GM12874 (cell line): ENCODE measurements at regions not wholly inside any gene's neighbourhood (a gene's known extent, or its start where the extent isn't known, plus 50 kb on each side); places are given as distances from the start of the nearest gene placed in this dataset.

ENCODE experiments used
- CTCF ChIP-seq: IDR thresholded peaks from 2 replicates; pipeline ENCODE4 v1.5.1; 2011; ENCODE audit warnings: low read depth, mild to moderate bottlenecking, control low read depth, low read length, moderate library complexity; ENCODE audit not compliant: insufficient read depth

- TF ChIP-seq CTCF: no peak
Measured at GRCh38 chr4:44070843-44071242, 377.8 kb downstream of the KCTD8 start.

DNA sequence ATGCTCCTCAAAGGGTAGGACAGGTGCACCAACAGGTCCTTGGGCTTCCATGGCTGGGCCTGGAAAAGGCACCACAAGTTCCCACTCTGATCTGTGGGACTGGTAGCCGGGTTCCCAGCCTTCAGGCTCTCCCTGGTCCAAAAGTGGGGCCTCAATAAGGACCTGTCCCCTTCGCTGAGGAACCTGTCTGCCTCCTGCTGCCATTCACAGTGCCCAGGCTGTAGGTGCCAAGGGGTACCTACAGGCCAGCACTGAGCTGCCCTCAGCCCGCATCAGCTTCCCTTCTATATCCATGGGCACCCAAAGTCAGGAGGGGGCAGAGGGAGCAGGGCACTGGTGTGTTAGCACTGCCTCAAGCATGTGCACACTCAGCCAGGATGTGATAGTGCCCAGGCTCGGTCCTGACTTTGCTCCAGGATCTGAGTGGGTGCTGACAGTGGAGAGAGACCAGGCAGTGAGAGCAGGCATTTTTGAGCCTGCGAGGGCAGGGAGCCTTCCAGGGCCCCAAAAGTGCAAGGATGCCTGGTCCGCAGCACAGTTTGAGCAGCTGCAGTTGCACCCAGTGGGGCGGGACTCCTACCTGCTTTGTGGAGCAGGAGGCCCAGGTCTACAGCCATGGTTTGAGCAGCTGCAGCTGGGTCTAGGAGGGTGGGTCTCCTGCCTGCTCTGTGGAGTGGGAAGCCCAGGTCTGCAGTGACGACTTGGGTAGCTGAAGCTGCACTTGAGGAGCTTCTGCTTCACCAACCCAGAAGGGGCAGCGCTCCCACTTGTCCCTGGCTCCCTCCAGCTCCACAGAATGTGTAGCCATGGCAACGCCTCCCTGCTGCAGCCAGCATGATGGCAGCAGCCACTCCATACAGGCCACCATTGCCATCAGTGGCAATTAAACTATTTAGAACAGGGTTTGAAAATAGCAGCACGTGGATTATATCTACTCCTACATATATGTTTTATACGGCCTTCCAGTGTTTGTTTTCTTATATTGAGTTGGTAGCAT lies 376.4 kb downstream of the KCTD8 start:
- no peak for TF ChIP-seq CTCF

GRCh38 chr4:44086753-44087152 lies 361.9 kb downstream of the KCTD8 start:
- TF ChIP-seq CTCF: no peak

DNA sequence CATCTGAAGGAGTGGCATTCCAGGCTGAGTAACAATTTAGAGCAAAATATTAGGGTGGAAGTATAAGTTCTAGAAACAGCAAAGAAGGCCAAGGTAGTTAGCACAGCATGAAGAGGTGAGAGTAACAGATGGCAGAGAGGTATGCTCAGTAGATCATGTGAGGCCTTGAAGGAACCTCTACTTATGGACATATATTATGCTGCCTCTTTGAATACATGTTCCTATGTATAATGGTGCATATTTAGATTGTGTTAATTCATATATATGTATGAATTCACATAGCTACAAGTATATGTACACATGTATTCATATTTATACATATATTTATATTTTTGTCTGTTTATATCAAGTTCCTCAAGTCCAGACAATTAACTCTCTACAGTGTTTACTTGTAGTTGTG lies 355.2 kb downstream of the KCTD8 start:
- no peak for TF ChIP-seq CTCF

- TF ChIP-seq CTCF: no peak
Measured at GRCh38 chr4:44098973-44099372, 349.6 kb downstream of the KCTD8 start.

DNA sequence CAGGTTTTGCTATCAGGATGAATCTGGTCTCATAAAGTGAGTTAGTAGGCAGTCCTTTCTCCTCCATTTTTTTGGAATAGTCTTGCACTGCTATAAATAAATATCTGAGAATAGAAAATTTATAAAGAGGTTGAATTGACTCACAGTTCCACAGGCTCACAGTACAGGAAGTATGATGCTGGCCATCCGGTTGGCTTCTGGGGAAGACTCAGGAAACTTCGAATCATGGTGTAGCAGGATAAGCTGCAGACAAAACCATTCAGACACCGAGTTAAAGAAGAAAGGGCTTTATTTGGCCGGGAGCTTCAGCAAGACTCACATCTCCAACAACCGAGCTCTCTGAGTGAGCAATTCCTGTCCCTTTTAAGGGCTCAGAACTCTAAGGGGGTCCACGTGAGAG lies 348.2 kb downstream of the KCTD8 start:
- TF ChIP-seq CTCF: no peak

DNA sequence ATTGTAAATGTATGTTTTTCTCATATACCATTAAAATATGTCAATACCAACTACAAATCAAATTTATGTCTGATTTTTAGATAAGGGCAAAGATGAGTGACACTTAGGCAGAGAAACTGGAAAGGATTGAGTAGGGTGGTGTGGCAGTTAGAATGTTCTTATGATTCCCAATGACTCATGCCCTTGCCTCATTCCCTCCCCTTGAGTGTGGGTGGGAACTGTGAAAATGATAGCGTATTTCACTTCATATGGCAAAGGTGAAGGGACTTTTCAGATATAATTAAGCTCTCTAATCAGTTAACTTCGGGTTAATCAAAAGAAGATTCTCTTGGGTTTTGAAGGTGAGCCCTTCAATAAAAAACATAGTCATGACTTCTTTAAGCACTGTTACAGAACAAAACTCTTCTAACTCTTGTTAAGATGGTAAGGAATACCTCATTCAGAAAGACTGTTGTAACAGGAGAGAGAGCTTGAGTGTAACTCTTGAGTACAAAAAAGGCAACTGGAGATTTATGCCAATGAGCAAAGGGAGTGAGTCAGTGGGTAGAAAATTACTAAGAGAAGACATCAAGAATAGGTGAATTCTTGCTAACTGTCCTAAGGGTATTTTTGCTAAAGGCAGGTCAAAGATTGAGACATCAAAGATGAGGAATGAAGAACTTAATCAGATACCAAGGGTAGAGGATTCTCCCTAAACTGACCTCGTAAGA lies 329.5 kb downstream of the KCTD8 start:
- no peak for TF ChIP-seq CTCF
